NCI-H1048 (cell line): ENCODE measurements at regions not wholly inside any gene's neighbourhood (a gene's known extent, or its start where the extent isn't known, plus 50 kb on each side); places are given as distances from the start of the nearest gene placed in this dataset.
"Not testable (repeated sequence)": the region's sequence is repeated elsewhere in the genome, so short reads cannot be mapped to it uniquely, and the experiment has no call there.

Source experiments
- DNase-seq: peaks from one replicate; lab custom pipeline; 2025; lab: John Stamatoyannopoulos, UW

GRCh38 chrX:134045372-134045771, 60.0 kb upstream of the GPC3 start:
- DNase-seq, result not testable (repeated sequence)

GRCh38 chrX:134067107-134067506, 81.7 kb upstream of the GPC3 start:
- not testable (repeated sequence) for DNase-seq

- DNase-seq, result not testable (repeated sequence)
Measured at GRCh38 chrX:134071899-134072298, 86.5 kb upstream of the GPC3 start.

- no peak for DNase-seq
Measured at GRCh38 chrX:134073341-134073740, 87.9 kb upstream of the GPC3 start.

- DNase-seq, result no peak
Measured at GRCh38 chrX:134074151-134074550, 88.8 kb upstream of the GPC3 start.

- DNase-seq, result no peak
Measured at GRCh38 chrX:134075894-134076718, 90.7 kb upstream of the GPC3 start.

GRCh38 chrX:134095366-134095765, 110.0 kb upstream of the GPC3 start:
- no peak for DNase-seq

GRCh38 chrX:134101636-134102035, 116.2 kb upstream of the GPC3 start:
- DNase-seq, result no peak

- no peak for DNase-seq
Measured at GRCh38 chrX:134115270-134115669, 121.7 kb upstream of the CCDC160 start.

- no peak for DNase-seq
Measured at GRCh38 chrX:134137341-134137740, 99.6 kb upstream of the CCDC160 start.

- no peak for DNase-seq
Measured at GRCh38 chrX:134139090-134139489, 97.9 kb upstream of the CCDC160 start.

- no peak for DNase-seq
Measured at GRCh38 chrX:134144231-134144630, 92.8 kb upstream of the CCDC160 start.

- DNase-seq, result no peak
Measured at GRCh38 chrX:134146493-134146892, 90.5 kb upstream of the CCDC160 start.

GRCh38 chrX:134148172-134148692, 88.8 kb upstream of the CCDC160 start:
- no peak for DNase-seq

- no peak for DNase-seq
Measured at GRCh38 chrX:134158821-134159512, 78.0 kb upstream of the CCDC160 start.

- DNase-seq, result no peak
Measured at GRCh38 chrX:134161162-134161561, 75.8 kb upstream of the CCDC160 start.

GRCh38 chrX:134162032-134162431, 75.0 kb upstream of the CCDC160 start:
- DNase-seq, result no peak

GRCh38 chrX:134163836-134164235, 73.1 kb upstream of the CCDC160 start:
- DNase-seq, result no peak

GRCh38 chrX:134167591-134168203, 69.3 kb upstream of the CCDC160 start:
- no peak for DNase-seq

GRCh38 chrX:134171661-134172587, 65.1 kb upstream of the CCDC160 start:
- no peak for DNase-seq

- no peak for DNase-seq
Measured at GRCh38 chrX:134172588-134173259, 64.3 kb upstream of the CCDC160 start.
